Osteocyte (in vitro differentiated cells): ENCODE measurements at regions not wholly inside any gene's neighbourhood (a gene's known extent, or its start where the extent isn't known, plus 50 kb on each side); places are given as distances from the start of the nearest gene placed in this dataset.

Experiments used
- DNase-seq: peaks from one replicate; pipeline ENCODE4 v3.0.0; 2021; ENCODE audit warnings: mixed read lengths; ENCODE audit not compliant: unreplicated experiment; ENCODE audit errors: extremely low spot score
- H3K27ac Mint-ChIP-seq: one replicate; pipeline ENCODE4 v1.8.0; 2021; ENCODE audit warnings: mild to moderate bottlenecking, mixed read lengths; ENCODE audit not compliant: unreplicated experiment
- H3K27me3 Mint-ChIP-seq: one replicate; pipeline ENCODE4 v1.8.0; 2021; ENCODE audit warnings: mixed read lengths; ENCODE audit not compliant: unreplicated experiment
- H3K36me3 Mint-ChIP-seq: one replicate; pipeline ENCODE4 v1.8.0; 2021; ENCODE audit warnings: mixed read lengths; ENCODE audit not compliant: unreplicated experiment
- H3K4me1 Mint-ChIP-seq: one replicate; pipeline ENCODE4 v1.8.0; 2021; ENCODE audit warnings: mixed read lengths; ENCODE audit not compliant: unreplicated experiment
- H3K4me3 Mint-ChIP-seq: one replicate; pipeline ENCODE4 v1.8.0; 2021; ENCODE audit warnings: mild to moderate bottlenecking, moderate library complexity, mixed read lengths; ENCODE audit not compliant: unreplicated experiment
- H3K9me3 Mint-ChIP-seq: one replicate; pipeline ENCODE4 v1.8.0; 2021; ENCODE audit warnings: mixed read lengths; ENCODE audit not compliant: unreplicated experiment
- CTCF ChIP-seq: fragments of 200-600 bp; sonication (generic); IDR thresholded peaks from 2 replicates; pipeline ENCODE4 v1.5.0; 2021; ENCODE audit warnings: antibody characterized with exemption, mild to moderate bottlenecking, moderate library complexity

- DNase-seq = no peak
- TF ChIP-seq CTCF = no peak
- Mint-ChIP-seq H3K27me3 (no peaks in the 10 kb centered on the region), H3K4me3 (no peak overlapping the region), H3K36me3 (no peaks in the 10 kb centered on the region), H3K9me3 (no peaks in the 10 kb centered on the region), H3K27ac (no peak overlapping the region), H3K4me1 (peaks cover 17% of the 10 kb centered on the region)
Measured at GRCh38 chr2:220628252-220628651, 943.9 kb downstream of the EPHA4 start.

DNA sequence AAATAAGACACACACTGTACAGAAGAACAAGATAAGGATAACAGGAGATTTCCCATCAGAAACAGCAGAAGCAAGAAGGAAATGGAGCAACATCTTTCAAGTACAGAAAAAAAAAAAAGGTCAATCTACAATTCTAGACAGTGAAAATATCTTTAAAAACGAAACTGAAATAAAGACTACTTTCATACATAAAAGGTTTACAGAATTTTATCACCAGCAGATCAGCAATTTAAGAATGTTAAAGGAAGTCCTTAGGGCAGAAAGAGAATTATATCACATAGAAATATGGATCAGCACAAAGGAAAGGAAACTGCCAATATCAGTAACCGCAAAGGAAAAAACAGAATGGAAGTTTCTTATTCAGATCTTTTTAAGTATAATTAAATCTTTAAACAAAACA lies 931.0 kb downstream of the EPHA4 start:
- H3K9me3 Mint-ChIP-seq = no peaks in the 10 kb centered on the region
- no peak for DNase-seq
- peaks cover 2% of the 10 kb centered on the region for H3K4me1 Mint-ChIP-seq
- no peak overlapping the region for H3K27ac Mint-ChIP-seq
- TF ChIP-seq CTCF = no peak
- H3K4me3 Mint-ChIP-seq = no peak overlapping the region
- H3K36me3 Mint-ChIP-seq = no peaks in the 10 kb centered on the region
- H3K27me3 Mint-ChIP-seq = no peaks in the 10 kb centered on the region

- H3K4me1 Mint-ChIP-seq = peaks cover 2% of the 10 kb centered on the region
Measured at GRCh38 chr2:220646424-220646823, 925.7 kb downstream of the EPHA4 start.

DNA sequence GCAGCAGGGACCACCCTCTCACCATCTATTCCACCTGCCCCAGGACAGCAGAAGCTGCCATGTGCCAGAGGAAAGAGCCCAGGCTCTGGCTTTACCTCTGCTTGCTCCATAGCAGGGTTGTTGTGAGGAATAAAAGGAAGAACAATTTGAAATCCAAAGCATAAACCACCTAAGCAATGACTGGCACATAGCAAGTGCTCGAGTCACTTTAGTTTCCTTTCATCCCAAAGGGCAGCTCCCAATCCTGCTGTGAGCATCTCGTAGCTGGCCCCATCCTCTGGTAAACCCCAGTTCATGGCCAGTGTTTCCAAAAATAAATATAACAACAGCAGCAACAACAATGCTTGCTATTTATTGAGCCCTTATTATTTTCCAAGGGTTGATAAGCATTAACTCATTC lies 923.5 kb downstream of the EPHA4 start:
- DNase-seq = no peak
- Mint-ChIP-seq H3K4me1 (no peaks in the 10 kb centered on the region), H3K36me3 (no peaks in the 10 kb centered on the region), H3K4me3 (no peak overlapping the region), H3K9me3 (no peaks in the 10 kb centered on the region), H3K27me3 (peaks cover 7% of the 10 kb centered on the region), H3K27ac (no peak overlapping the region)
- TF ChIP-seq CTCF = no peak

More at GRCh38 chr2:220646424-220646823, 925.7 kb downstream of the EPHA4 start:
- Mint-ChIP-seq H3K27ac (no peak overlapping the region), H3K4me3 (no peak overlapping the region), H3K27me3 (peaks cover 7% of the 10 kb centered on the region), H3K9me3 (no peaks in the 10 kb centered on the region), H3K36me3 (no peaks in the 10 kb centered on the region)
- no peak for TF ChIP-seq CTCF
- no peak for DNase-seq

GRCh38 chr2:220653776-220654175 lies 918.3 kb downstream of the EPHA4 start:
- Mint-ChIP-seq H3K27ac (no peak overlapping the region), H3K4me3 (no peak overlapping the region), H3K27me3 (peaks cover 16% of the 10 kb centered on the region), H3K9me3 (no peaks in the 10 kb centered on the region), H3K4me1 (no peaks in the 10 kb centered on the region), H3K36me3 (no peaks in the 10 kb centered on the region)
- no peak for TF ChIP-seq CTCF
- no peak for DNase-seq
